ENCODE measurements at regions not wholly inside any gene's neighbourhood (a gene's known extent, or its start where the extent isn't known, plus 50 kb on each side); places are given as distances from the start of the nearest gene placed in this dataset.

- ChIA-PET CTCF (no interaction called here), POLR2A (no interaction called here)
- H3K4me1 Mint-ChIP-seq (ENCODE audit: insufficient read depth, unreplicated experiment) = no peaks in the 10 kb centered on the region
- no peaks in the 10 kb centered on the region for H3K36me3 Mint-ChIP-seq (ENCODE audit: insufficient read depth, unreplicated experiment)
- no peak for TF ChIP-seq CTCF (IDR thresholded peaks at IDR 0.05; ENCODE audit: unreplicated experiment)
- intact Hi-C loops (cut with micrococcal nuclease) = no loop called here
- H3K9me3 Mint-ChIP-seq (ENCODE audit: unreplicated experiment) = no peaks in the 10 kb centered on the region
- no peaks in the 10 kb centered on the region for H3K27me3 Mint-ChIP-seq (ENCODE audit: insufficient read depth, unreplicated experiment)
- H3K27ac Mint-ChIP-seq (ENCODE audit: low read depth, unreplicated experiment) = no peak overlapping the region
- BruUV-seq (replicated peaks) = no TSS peak
- no peak for DNase-seq (ENCODE audit: unreplicated experiment)
- H3K4me3 Mint-ChIP-seq (ENCODE audit: unreplicated experiment) = no peak overlapping the region
Measured at GRCh38 chr5:84961193-84961592, 576.5 kb upstream of the EDIL3 start.

- no peak overlapping the region for H3K4me3 Mint-ChIP-seq (ENCODE audit: unreplicated experiment)
- H3K27me3 Mint-ChIP-seq (ENCODE audit: insufficient read depth, unreplicated experiment) = no peaks in the 10 kb centered on the region
- TF ChIP-seq CTCF (IDR thresholded peaks at IDR 0.05; ENCODE audit: unreplicated experiment) = no peak
- ChIA-PET POLR2A (no interaction called here), CTCF (no interaction called here)
- H3K36me3 Mint-ChIP-seq (ENCODE audit: insufficient read depth, unreplicated experiment) = no peaks in the 10 kb centered on the region
- no TSS peak for BruUV-seq (replicated peaks)
- DNase-seq (ENCODE audit: unreplicated experiment) = no peak
- intact Hi-C loops (cut with micrococcal nuclease) = no loop called here
- H3K4me1 Mint-ChIP-seq (ENCODE audit: insufficient read depth, unreplicated experiment) = no peaks in the 10 kb centered on the region
- H3K9me3 Mint-ChIP-seq (ENCODE audit: unreplicated experiment) = no peaks in the 10 kb centered on the region
- no peak overlapping the region for H3K27ac Mint-ChIP-seq (ENCODE audit: low read depth, unreplicated experiment)
Measured at GRCh38 chr5:84961903-84962302, 577.2 kb upstream of the EDIL3 start.

- CTCF ChIA-PET = interaction anchor here (0.6 to 0.7 kb wide), 2 partner anchors 12 to 1913 kb away, joined by 3 to 5 read pairs; no protein-coding TSS in a partner anchor
- TF ChIP-seq CTCF (IDR thresholded peaks at IDR 0.05; ENCODE audit: unreplicated experiment) = no peak
- no peak overlapping the region for H3K4me3 Mint-ChIP-seq (ENCODE audit: unreplicated experiment)
- no TSS peak for BruUV-seq (replicated peaks)
- H3K9me3 Mint-ChIP-seq (ENCODE audit: unreplicated experiment) = no peaks in the 10 kb centered on the region
- no peaks in the 10 kb centered on the region for H3K4me1 Mint-ChIP-seq (ENCODE audit: insufficient read depth, unreplicated experiment)
- intact Hi-C loops (cut with micrococcal nuclease) = no loop called here
- no peaks in the 10 kb centered on the region for H3K27me3 Mint-ChIP-seq (ENCODE audit: insufficient read depth, unreplicated experiment)
- no peak overlapping the region for H3K27ac Mint-ChIP-seq (ENCODE audit: low read depth, unreplicated experiment)
- POLR2A ChIA-PET = interaction anchor here (1.0 kb wide), 1 partner anchor 12 kb away, joined by 4 read pairs; no protein-coding TSS in a partner anchor
- H3K36me3 Mint-ChIP-seq (ENCODE audit: insufficient read depth, unreplicated experiment) = no peaks in the 10 kb centered on the region
- DNase-seq (ENCODE audit: unreplicated experiment) = no peak
Measured at GRCh38 chr5:84983093-84983492, 598.4 kb upstream of the EDIL3 start.

- H3K9me3 Mint-ChIP-seq (ENCODE audit: unreplicated experiment) = no peaks in the 10 kb centered on the region
- H3K36me3 Mint-ChIP-seq (ENCODE audit: insufficient read depth, unreplicated experiment) = no peaks in the 10 kb centered on the region
- ChIA-PET POLR2A (no interaction called here), CTCF (no interaction called here)
- BruUV-seq (replicated peaks) = no TSS peak
- no peaks in the 10 kb centered on the region for H3K4me1 Mint-ChIP-seq (ENCODE audit: insufficient read depth, unreplicated experiment)
- DNase-seq (ENCODE audit: unreplicated experiment) = no peak
- no peak overlapping the region for H3K27ac Mint-ChIP-seq (ENCODE audit: low read depth, unreplicated experiment)
- H3K4me3 Mint-ChIP-seq (ENCODE audit: unreplicated experiment) = no peak overlapping the region
- intact Hi-C loops (cut with micrococcal nuclease) = no loop called here
- no peaks in the 10 kb centered on the region for H3K27me3 Mint-ChIP-seq (ENCODE audit: insufficient read depth, unreplicated experiment)
- no peak for TF ChIP-seq CTCF (IDR thresholded peaks at IDR 0.05; ENCODE audit: unreplicated experiment)
Measured at GRCh38 chr5:84985148-84985547, 600.5 kb upstream of the EDIL3 start.

Data from MCF 10A (cell line).